ENCODE measurements at regions not wholly inside any gene's neighbourhood (a gene's known extent, or its start where the extent isn't known, plus 50 kb on each side); places are given as distances from the start of the nearest gene placed in this dataset.
"Not testable (repeated sequence)": the region's sequence is repeated elsewhere in the genome, so short reads cannot be mapped to it uniquely, and the experiment has no call there.

DNA sequence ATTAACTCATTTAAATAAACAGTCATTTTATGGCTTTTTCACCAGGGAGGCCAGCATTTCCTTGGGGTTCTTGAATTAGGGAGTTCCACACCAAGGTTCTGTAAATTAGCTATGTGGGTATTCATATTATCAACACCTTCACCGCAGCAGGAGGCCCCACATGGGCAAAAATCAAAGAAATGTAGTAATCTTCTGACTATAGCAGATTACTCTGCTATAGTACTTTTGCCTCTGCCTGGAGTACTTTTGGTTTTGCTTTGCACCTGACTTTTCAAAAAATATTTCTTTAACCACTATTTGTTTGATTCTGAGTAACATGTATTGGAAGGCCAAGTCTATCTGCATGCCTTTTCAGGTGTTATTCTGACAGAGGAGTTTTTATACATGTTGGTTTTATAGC is 728.1 kb downstream of the TTLL7 start:
- DNase-seq; H3K9me3 ChIP-seq (replicated peaks in 1 of 3); H3K27me3 ChIP-seq; H3K36me3 ChIP-seq (replicated peaks in 1 of 2); H3K27ac ChIP-seq; intact Hi-C loops (cut with DNase I); H3K4me1 ChIP-seq (replicated peaks in 1 of 2); H3K4me3 ChIP-seq: not testable (repeated sequence)
- 80 to 100% (median 100%) methylated on average over 1 of the region's 1 CpG; no CpG with 5 or more reads in 1 of the 4 donors for WGBS, 4 donors

- intact Hi-C loops (cut with DNase I); H3K9me3 ChIP-seq (replicated peaks in 1 of 3); H3K27ac ChIP-seq; H3K4me1 ChIP-seq (replicated peaks in 1 of 2); H3K4me3 ChIP-seq; H3K27me3 ChIP-seq; H3K36me3 ChIP-seq (replicated peaks in 1 of 2); DNase-seq: not testable (repeated sequence)
- WGBS, 4 donors = 89 to 96% (median 95%) methylated on average over 11 to 14 of the region's 14 CpGs
Measured at GRCh38 chr1:83263808-83264207, 735.1 kb downstream of the TTLL7 start.

DNA sequence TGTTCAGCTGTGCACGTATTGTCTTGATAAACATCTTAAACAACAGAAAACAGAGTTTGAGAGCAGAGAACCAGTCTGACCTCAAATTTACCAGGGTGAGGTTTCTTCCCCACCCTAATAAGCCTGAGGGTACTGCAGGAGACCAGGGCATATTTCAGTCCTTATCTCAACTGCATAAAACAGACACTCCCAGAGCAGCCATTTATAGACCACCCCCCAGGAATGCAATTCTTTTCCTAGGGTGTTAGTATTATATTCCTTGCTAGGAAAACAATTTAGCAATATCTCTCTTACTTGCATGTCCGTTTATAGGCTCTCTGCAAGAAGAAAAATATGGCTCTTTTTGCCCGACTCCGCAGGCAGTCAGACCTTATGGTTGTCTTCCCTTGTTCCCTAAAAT is 747.2 kb downstream of the TTLL7 start:
- intact Hi-C loops (cut with DNase I); H3K4me1 ChIP-seq (replicated peaks in 1 of 2); H3K9me3 ChIP-seq (replicated peaks in 1 of 3); H3K36me3 ChIP-seq (replicated peaks in 1 of 2); H3K4me3 ChIP-seq; DNase-seq; H3K27me3 ChIP-seq; H3K27ac ChIP-seq: not testable (repeated sequence)
- 84 to 92% (median 89%) methylated on average over 4 of the region's 4 CpGs for WGBS, 4 donors

- H3K4me1 ChIP-seq (replicated peaks in 1 of 2); H3K27ac ChIP-seq; H3K27me3 ChIP-seq; H3K4me3 ChIP-seq; H3K36me3 ChIP-seq (replicated peaks in 1 of 2); DNase-seq; H3K9me3 ChIP-seq (replicated peaks in 1 of 3); intact Hi-C loops (cut with DNase I): not testable (repeated sequence)
- WGBS, 4 donors = 85 to 100% (median 90%) methylated on average over 3 of the region's 3 CpGs
Measured at GRCh38 chr1:83246780-83247179, 752.2 kb downstream of the TTLL7 start.

GRCh38 chr1:83244832-83245231 is 754.1 kb downstream of the TTLL7 start:
- intact Hi-C loops (cut with DNase I); DNase-seq; H3K4me3 ChIP-seq: not testable (repeated sequence)

DNA sequence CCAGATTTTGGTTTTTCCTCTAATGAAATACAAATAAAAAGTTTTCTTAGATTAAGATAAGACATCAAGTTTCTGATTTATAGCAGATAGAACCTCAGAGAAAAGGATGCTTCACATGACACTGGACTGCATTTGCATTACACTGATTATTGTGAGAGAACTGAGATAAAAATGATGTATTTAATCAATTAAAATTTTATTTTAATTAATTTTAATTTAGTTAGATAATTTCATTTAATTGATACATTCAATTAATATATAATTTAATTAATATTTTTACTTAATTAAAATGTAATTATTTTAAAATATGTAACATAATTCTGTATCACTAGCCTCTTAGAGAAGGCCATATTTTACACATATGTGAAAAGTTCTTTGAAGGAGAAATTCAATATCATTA is 759.4 kb downstream of the TTLL7 start:
- H3K27ac ChIP-seq; intact Hi-C loops (cut with DNase I): not testable (repeated sequence)

More at GRCh38 chr1:83244832-83245231, 754.1 kb downstream of the TTLL7 start:
- not testable (repeated sequence) for H3K27ac ChIP-seq; H3K9me3 ChIP-seq (replicated peaks in 1 of 3); H3K36me3 ChIP-seq (replicated peaks in 1 of 2); H3K27me3 ChIP-seq; H3K4me1 ChIP-seq (replicated peaks in 1 of 2)

GRCh38 chr1:83238654-83239053 is 760.3 kb downstream of the TTLL7 start:
- H3K27me3 ChIP-seq = not testable (repeated sequence)

More for the DNA sequence above, 759.4 kb downstream of the TTLL7 start:
- not testable (repeated sequence) for DNase-seq; H3K27me3 ChIP-seq; H3K4me3 ChIP-seq; H3K36me3 ChIP-seq (replicated peaks in 1 of 2); H3K4me1 ChIP-seq (replicated peaks in 1 of 2); H3K9me3 ChIP-seq (replicated peaks in 1 of 3)

DNA sequence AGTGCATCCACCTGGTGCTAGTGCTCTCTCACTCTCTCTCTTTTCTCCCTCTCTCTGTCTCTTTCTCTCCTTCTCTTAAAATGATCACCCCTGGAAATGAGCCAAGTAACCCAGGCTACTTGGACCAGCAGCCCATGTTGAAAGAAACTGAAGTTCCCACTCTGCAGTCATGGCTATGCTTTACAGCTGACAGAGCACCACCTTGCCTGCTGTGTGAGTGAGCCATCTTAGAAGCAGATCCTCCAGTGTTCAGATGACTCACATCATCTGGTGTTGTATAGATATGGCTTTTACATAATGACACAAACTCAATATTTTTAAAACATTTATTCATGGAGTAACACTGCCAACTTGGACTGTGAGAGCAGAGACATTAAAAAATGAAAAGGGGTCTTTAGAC is 779.1 kb downstream of the TTLL7 start:
- H3K27me3 ChIP-seq; intact Hi-C loops (cut with DNase I); H3K36me3 ChIP-seq (replicated peaks in 1 of 2); H3K4me1 ChIP-seq (replicated peaks in 1 of 2); H3K27ac ChIP-seq; DNase-seq; H3K4me3 ChIP-seq; H3K9me3 ChIP-seq (replicated peaks in 1 of 3): not testable (repeated sequence)

More at GRCh38 chr1:83238654-83239053, 760.3 kb downstream of the TTLL7 start:
- H3K4me1 ChIP-seq (replicated peaks in 1 of 2); H3K36me3 ChIP-seq (replicated peaks in 1 of 2); H3K4me3 ChIP-seq; DNase-seq; H3K9me3 ChIP-seq (replicated peaks in 1 of 3); H3K27ac ChIP-seq; intact Hi-C loops (cut with DNase I): not testable (repeated sequence)

GRCh38 chr1:83218036-83218716 is 780.8 kb downstream of the TTLL7 start:
- 69 to 83% (median 73%) methylated on average over 5 of the region's 5 CpGs for WGBS, 4 donors
- H3K27me3 ChIP-seq; H3K4me1 ChIP-seq (replicated peaks in 1 of 2); H3K9me3 ChIP-seq (replicated peaks in 1 of 3); H3K27ac ChIP-seq; intact Hi-C loops (cut with DNase I); H3K4me3 ChIP-seq; H3K36me3 ChIP-seq (replicated peaks in 1 of 2); DNase-seq: not testable (repeated sequence)

DNA sequence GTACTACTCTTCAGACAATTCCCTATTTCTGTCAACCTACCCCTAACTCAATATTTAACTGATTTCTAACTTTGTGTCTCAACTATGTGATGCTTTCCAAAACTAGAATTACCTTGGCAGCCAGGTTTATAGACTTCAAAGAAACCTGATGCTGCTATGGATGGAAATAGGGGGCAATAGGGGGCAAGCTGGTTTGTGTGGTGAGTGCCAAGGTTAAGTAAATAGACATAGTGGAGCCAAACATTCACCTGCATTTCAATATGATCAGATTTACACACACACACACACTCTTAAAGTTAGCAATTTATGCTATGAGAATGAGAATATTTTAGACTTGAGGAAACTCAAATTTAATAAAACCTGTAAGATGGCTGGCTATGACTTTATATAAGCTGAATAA is 784.6 kb downstream of the TTLL7 start:
- DNase-seq; H3K36me3 ChIP-seq (replicated peaks in 1 of 2); H3K4me1 ChIP-seq (replicated peaks in 1 of 2); H3K4me3 ChIP-seq; H3K9me3 ChIP-seq (replicated peaks in 1 of 3); H3K27me3 ChIP-seq; intact Hi-C loops (cut with DNase I); H3K27ac ChIP-seq: not testable (repeated sequence)

DNA sequence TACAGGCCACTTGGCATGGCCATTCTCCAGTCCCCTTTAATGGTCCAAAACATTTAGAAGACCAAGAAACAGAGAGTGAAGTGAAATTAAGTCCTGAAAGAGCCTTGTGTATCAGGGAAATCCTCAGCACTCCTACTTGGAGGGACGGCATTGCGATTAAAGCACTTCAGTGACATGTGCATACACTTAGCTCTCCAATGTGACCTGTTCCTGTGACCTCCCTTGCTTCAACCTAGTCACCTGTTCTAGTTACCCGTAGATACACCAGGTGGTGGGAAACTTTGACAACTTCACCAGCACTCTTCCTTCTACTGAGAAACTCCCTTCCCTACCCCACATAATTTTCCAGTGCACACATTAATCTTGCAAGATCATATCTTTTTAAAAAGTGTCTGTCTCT is 785.3 kb downstream of the TTLL7 start:
- intact Hi-C loops (cut with DNase I); H3K36me3 ChIP-seq (replicated peaks in 1 of 2); H3K27ac ChIP-seq; H3K9me3 ChIP-seq (replicated peaks in 1 of 3); H3K27me3 ChIP-seq; H3K4me3 ChIP-seq; DNase-seq; H3K4me1 ChIP-seq (replicated peaks in 1 of 2): not testable (repeated sequence)
- WGBS, 4 donors = 63 to 91% (median 80%) methylated on average over 1 to 3 of the region's 3 CpGs

DNA sequence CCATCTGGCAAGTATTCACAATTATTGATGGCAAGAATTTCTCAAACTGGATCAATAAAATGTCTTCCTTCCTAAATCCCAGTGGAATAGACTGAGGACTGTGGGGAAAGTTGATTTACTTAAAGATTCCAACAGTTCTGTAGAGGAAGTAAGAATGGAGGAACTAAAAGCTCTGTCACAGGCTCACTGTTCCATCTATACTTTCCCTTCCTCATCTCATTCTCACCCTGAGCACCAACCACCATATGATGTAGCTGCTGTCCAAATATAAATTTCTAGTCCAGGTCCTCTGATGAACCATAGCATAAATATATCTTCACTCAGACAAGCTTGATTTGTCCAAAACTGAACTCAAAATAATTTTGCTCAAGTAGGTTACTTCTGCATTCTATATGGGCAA is 786.9 kb downstream of the TTLL7 start:
- intact Hi-C loops (cut with DNase I); H3K27me3 ChIP-seq; H3K9me3 ChIP-seq (replicated peaks in 1 of 3); H3K36me3 ChIP-seq (replicated peaks in 1 of 2); DNase-seq; H3K27ac ChIP-seq; H3K4me3 ChIP-seq; H3K4me1 ChIP-seq (replicated peaks in 1 of 2): not testable (repeated sequence)

Data from adrenal gland (tissue), 9 donors.